ENCODE measurements at regions not wholly inside any gene's neighbourhood (a gene's known extent, or its start where the extent isn't known, plus 50 kb on each side); places are given as distances from the start of the nearest gene placed in this dataset.

GRCh38 chr3:132084982-132085381 lies 50.2 kb upstream of the CPNE4 start:
- Mint-ChIP-seq H3K27me3 (ENCODE audit: insufficient read depth, unreplicated experiment) (no peaks in the 10 kb centered on the region), H3K36me3 (ENCODE audit: insufficient read depth, unreplicated experiment) (no peaks in the 10 kb centered on the region), H3K4me3 (ENCODE audit: unreplicated experiment) (no peak overlapping the region), H3K4me1 (ENCODE audit: low read depth, unreplicated experiment) (no peaks in the 10 kb centered on the region), H3K27ac (ENCODE audit: unreplicated experiment) (no peak overlapping the region), H3K9me3 (ENCODE audit: unreplicated experiment) (no peaks in the 10 kb centered on the region)
- TF ChIP-seq CTCF (IDR thresholded peaks at IDR 0.05; ENCODE audit: insufficient read depth in 1 of 2, low read depth in 1 of 2, low read length in 1 of 2, severe bottlenecking in 1 of 2, unreplicated experiment in 1 of 2) = no peak
- no peaks in the 10 kb centered on the region for H3K9me3 ChIP-seq
- no peak for DNase-seq
- H3K36me3 ChIP-seq (ENCODE audit: control insufficient read depth, insufficient read depth, low read length) = no peaks in the 10 kb centered on the region
- intact Hi-C loops (cut with micrococcal nuclease; ENCODE audit: unreplicated experiment) = no loop called here
- H3K4me1 ChIP-seq = no peaks in the 10 kb centered on the region
- ChIA-PET CTCF (no interaction called here), POLR2A (no interaction called here)
- BruUV-seq (replicated peaks) = no TSS peak
- no peak overlapping the region for H3K4me3 ChIP-seq (ENCODE audit: low read depth, low read length)
- H3K27me3 ChIP-seq (replicated peaks; ENCODE audit: control insufficient read depth, insufficient read depth, low read length) = no peaks in the 10 kb centered on the region

DNA sequence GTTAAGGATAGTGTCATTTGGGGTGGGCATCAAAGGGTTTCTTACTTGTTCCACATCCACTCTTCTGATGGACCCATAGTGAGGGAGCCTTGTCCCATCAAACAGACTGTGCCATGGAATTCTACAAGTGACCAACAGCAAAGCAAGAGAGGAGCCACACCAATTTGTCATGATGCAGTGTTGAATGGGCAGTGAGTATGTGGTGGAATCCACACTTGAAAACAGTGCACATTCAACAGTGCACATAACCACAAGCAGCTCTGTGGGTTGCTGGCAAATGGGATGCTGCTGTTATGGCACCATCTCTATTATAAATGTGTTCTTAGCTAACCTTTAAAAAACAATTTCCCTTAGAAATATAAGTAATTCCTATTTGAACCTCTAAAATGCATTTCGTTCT lies 52.5 kb upstream of the CPNE4 start:
- TF ChIP-seq CTCF (IDR thresholded peaks at IDR 0.05; ENCODE audit: insufficient read depth in 1 of 2, low read depth in 1 of 2, low read length in 1 of 2, severe bottlenecking in 1 of 2, unreplicated experiment in 1 of 2) = no peak
- Mint-ChIP-seq H3K4me1 (ENCODE audit: low read depth, unreplicated experiment) (no peaks in the 10 kb centered on the region), H3K9me3 (ENCODE audit: unreplicated experiment) (no peaks in the 10 kb centered on the region), H3K27me3 (ENCODE audit: insufficient read depth, unreplicated experiment) (no peaks in the 10 kb centered on the region), H3K4me3 (ENCODE audit: unreplicated experiment) (no peak overlapping the region), H3K27ac (ENCODE audit: unreplicated experiment) (no peak overlapping the region), H3K36me3 (ENCODE audit: insufficient read depth, unreplicated experiment) (no peaks in the 10 kb centered on the region)
- no TSS peak for BruUV-seq (replicated peaks)
- POLR2A ChIA-PET = no interaction called here
- Histone ChIP-seq H3K27me3 (replicated peaks; ENCODE audit: control insufficient read depth, insufficient read depth, low read length) (no peaks in the 10 kb centered on the region), H3K4me1 (no peaks in the 10 kb centered on the region), H3K36me3 (ENCODE audit: control insufficient read depth, insufficient read depth, low read length) (no peaks in the 10 kb centered on the region), H3K4me3 (ENCODE audit: low read depth, low read length) (no peak overlapping the region), H3K9me3 (no peaks in the 10 kb centered on the region)
- intact Hi-C loops (cut with micrococcal nuclease; ENCODE audit: unreplicated experiment) = no loop called here
- CTCF ChIA-PET = no interaction called here
- no peak for DNase-seq

- no peak for DNase-seq
- CTCF ChIA-PET = no interaction called here
- no peaks in the 10 kb centered on the region for H3K27me3 Mint-ChIP-seq (ENCODE audit: insufficient read depth, unreplicated experiment)
- no peaks in the 10 kb centered on the region for H3K27me3 ChIP-seq (replicated peaks; ENCODE audit: control insufficient read depth, insufficient read depth, low read length)
- H3K4me3 Mint-ChIP-seq (ENCODE audit: unreplicated experiment) = no peak overlapping the region
- no peaks in the 10 kb centered on the region for H3K36me3 Mint-ChIP-seq (ENCODE audit: insufficient read depth, unreplicated experiment)
- H3K27ac Mint-ChIP-seq (ENCODE audit: unreplicated experiment) = no peak overlapping the region
- H3K36me3 ChIP-seq (ENCODE audit: control insufficient read depth, insufficient read depth, low read length) = no peaks in the 10 kb centered on the region
- no TSS peak for BruUV-seq (replicated peaks)
- no peaks in the 10 kb centered on the region for H3K9me3 Mint-ChIP-seq (ENCODE audit: unreplicated experiment)
- H3K4me1 ChIP-seq = no peaks in the 10 kb centered on the region
- intact Hi-C loops (cut with micrococcal nuclease; ENCODE audit: unreplicated experiment) = no loop called here
- POLR2A ChIA-PET = no interaction called here
- TF ChIP-seq CTCF (IDR thresholded peaks at IDR 0.05; ENCODE audit: insufficient read depth in 1 of 2, low read depth in 1 of 2, low read length in 1 of 2, severe bottlenecking in 1 of 2, unreplicated experiment in 1 of 2) = no peak
- H3K9me3 ChIP-seq = no peaks in the 10 kb centered on the region
- H3K4me3 ChIP-seq (ENCODE audit: low read depth, low read length) = no peak overlapping the region
- no peaks in the 10 kb centered on the region for H3K4me1 Mint-ChIP-seq (ENCODE audit: low read depth, unreplicated experiment)
These were observed 53.5 kb upstream of the CPNE4 start for GRCh38 chr3:132088291-132088690.
